NOMO-1 (cell line): ENCODE measurements at regions not wholly inside any gene's neighbourhood (a gene's known extent, or its start where the extent isn't known, plus 50 kb on each side); places are given as distances from the start of the nearest gene placed in this dataset.

Experiments
- DNase-seq, 2 experiments: peaks; one replicate each; lab custom pipeline; 2025; ENCODE audit not compliant: unreplicated experiment in 2 of 2; lab: John Stamatoyannopoulos, UW

GRCh38 chr1:182137546-182137945, 76.0 kb upstream of the ZNF648 start:
- DNase-seq, result no peak

- no peak for DNase-seq
Observed at GRCh38 chr1:182135946-182136345, 74.4 kb upstream of the ZNF648 start.

- no peak for DNase-seq
Observed at GRCh38 chr1:182134257-182134656, 72.7 kb upstream of the ZNF648 start.

- DNase-seq, result no peak
Observed at GRCh38 chr1:182133181-182133580, 71.7 kb upstream of the ZNF648 start.

- DNase-seq, result no peak
Observed at GRCh38 chr1:182129398-182129797, 67.9 kb upstream of the ZNF648 start.

GRCh38 chr1:182128502-182128901, 67.0 kb upstream of the ZNF648 start:
- no peak for DNase-seq

- DNase-seq, result no peak
Observed at GRCh38 chr1:182127656-182128055, 66.1 kb upstream of the ZNF648 start.

- no peak for DNase-seq
Observed at GRCh38 chr1:182126272-182126800, 64.8 kb upstream of the ZNF648 start.

GRCh38 chr1:182122913-182123260, 61.4 kb upstream of the ZNF648 start:
- DNase-seq, result no peak

- DNase-seq, result no peak
Observed at GRCh38 chr1:182122256-182122912, 60.9 kb upstream of the ZNF648 start.

GRCh38 chr1:182121787-182122186, 60.3 kb upstream of the ZNF648 start:
- DNase-seq, result no peak

GRCh38 chr1:182120411-182121258, 59.1 kb upstream of the ZNF648 start:
- DNase-seq, result no peak

- no peak for DNase-seq
Observed at GRCh38 chr1:182119631-182120030, 58.1 kb upstream of the ZNF648 start.

- no peak for DNase-seq
Observed at GRCh38 chr1:182118851-182119250, 57.3 kb upstream of the ZNF648 start.

- DNase-seq, result no peak
Observed at GRCh38 chr1:182114627-182115023, 53.1 kb upstream of the ZNF648 start.

- no peak for DNase-seq
Observed at GRCh38 chr1:182113879-182114626, 52.5 kb upstream of the ZNF648 start.

GRCh38 chr1:182111496-182111895, 50.0 kb upstream of the ZNF648 start:
- DNase-seq, result no peak
